ENCODE measurements at regions not wholly inside any gene's neighbourhood (a gene's known extent, or its start where the extent isn't known, plus 50 kb on each side); places are given as distances from the start of the nearest gene placed in this dataset.
A peak's percentile ranks its signal among the peaks of the same experiment; 100 is the strongest.

DNA sequence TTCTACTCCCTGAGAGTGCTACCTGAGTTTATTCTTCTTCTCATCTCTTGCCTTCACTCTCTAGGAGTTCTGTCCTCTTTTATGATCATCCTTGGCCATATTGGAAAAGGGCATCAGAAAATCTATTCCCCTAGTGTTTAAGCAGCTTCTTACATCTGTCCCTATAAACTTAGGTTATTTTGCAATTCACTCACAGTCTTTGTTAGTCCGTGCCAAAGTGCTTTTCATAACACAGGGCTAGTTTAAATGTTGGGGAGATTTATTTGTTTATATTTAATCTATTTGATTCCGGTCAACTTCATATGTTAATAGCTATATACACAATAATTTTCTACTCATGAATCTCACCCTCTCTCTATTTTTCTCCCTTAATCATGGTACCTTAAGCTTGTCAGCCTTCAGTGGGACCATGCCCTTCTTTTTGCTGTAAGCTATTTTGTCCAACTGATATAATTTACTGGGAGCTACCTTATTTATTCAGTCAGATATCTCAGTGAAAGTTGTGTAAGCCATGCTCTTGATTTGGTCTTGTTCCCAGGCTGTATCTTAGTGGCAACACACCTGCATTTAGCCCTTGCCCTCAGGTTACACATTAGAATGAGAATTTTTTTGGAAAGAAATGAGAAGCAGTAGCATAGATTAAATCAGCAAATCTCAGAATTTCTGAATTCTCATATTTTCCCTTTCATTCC, 106.3 kb upstream of the SMYD2 start:
- TF ChIP-seq, protein P1, sequence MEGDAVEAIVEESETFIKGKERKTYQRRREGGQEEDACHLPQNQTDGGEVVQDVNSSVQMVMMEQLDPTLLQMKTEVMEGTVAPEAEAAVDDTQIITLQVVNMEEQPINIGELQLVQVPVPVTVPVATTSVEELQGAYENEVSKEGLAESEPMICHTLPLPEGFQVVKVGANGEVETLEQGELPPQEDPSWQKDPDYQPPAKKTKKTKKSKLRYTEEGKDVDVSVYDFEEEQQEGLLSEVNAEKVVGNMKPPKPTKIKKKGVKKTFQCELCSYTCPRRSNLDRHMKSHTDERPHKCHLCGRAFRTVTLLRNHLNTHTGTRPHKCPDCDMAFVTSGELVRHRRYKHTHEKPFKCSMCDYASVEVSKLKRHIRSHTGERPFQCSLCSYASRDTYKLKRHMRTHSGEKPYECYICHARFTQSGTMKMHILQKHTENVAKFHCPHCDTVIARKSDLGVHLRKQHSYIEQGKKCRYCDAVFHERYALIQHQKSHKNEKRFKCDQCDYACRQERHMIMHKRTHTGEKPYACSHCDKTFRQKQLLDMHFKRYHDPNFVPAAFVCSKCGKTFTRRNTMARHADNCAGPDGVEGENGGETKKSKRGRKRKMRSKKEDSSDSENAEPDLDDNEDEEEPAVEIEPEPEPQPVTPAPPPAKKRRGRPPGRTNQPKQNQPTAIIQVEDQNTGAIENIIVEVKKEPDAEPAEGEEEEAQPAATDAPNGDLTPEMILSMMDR (IDR thresholded peaks at IDR 0.05; ENCODE audit: low read depth, low read length) = no peak
- TF ChIP-seq POLR2A (IDR thresholded peaks at IDR 0.05; ENCODE audit: extremely low read depth, insufficient read length) = no peak
- TF ChIP-seq MYC (IDR thresholded peaks at IDR 0.05; ENCODE audit: low read depth, low read length) = no peak
- TF ChIP-seq, protein P2, sequence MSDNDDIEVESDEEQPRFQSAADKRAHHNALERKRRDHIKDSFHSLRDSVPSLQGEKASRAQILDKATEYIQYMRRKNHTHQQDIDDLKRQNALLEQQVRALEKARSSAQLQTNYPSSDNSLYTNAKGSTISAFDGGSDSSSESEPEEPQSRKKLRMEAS (IDR thresholded peaks at IDR 0.05; ENCODE audit: low read depth, low read length) = no peak
- no peak for DNase-seq (ENCODE audit: low read depth)
- H3K4me3 ChIP-seq (ENCODE audit: low read depth, low read length) = no peak overlapping the region

DNA sequence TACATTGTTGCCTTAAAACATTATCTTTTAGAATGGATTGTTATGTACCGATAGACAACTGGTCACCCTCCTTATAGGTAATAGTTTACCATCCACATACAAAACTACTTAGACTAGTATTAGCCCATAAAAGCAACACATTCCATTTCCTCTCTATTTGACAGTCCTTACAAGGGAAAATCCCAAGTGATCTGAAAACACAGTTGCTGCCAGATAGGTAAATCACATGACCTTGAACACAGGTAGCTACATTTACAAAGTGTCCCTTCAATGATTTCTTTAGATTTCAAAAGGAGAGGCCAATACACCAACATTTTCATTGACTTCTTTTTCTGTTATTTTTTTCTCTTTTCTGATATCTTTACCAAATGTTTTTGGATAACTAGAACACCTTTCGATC, 102.9 kb upstream of the SMYD2 start:
- no peak overlapping the region for H3K4me3 ChIP-seq (ENCODE audit: low read depth, low read length)
- TF ChIP-seq, protein P1 (IDR thresholded peaks at IDR 0.05; ENCODE audit: low read depth, low read length) = no peak
- TF ChIP-seq, protein P2 (IDR thresholded peaks at IDR 0.05; ENCODE audit: low read depth, low read length) = no peak
- no peak for DNase-seq (ENCODE audit: low read depth)

DNA sequence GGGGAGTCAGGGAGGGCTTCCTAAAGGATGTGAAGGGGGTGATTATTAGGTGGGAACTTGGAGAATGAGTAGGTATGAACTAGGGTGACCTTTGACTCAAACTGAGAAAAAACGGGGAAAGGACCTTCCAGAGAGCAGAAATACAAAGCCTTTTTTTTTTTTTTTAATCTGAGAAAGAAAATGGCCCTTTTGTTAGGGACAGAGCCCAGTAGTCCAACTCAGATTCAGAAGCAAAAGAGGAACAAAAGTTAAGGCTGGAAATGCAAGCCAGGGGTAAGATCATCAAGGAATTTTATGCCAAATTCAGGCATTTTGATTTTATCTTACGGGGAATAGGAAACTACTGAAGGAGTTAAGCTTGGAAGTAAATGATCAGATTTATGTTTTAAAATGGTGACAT, 96.0 kb upstream of the SMYD2 start:
- DNase-seq (ENCODE audit: low read depth) = no peak
- no peak overlapping the region for H3K4me3 ChIP-seq (ENCODE audit: low read depth, low read length)
- TF ChIP-seq POLR2A (IDR thresholded peaks at IDR 0.05; ENCODE audit: extremely low read depth, insufficient read length) = no peak
- TF ChIP-seq, protein P1 (IDR thresholded peaks at IDR 0.05; ENCODE audit: low read depth, low read length) = no peak
- TF ChIP-seq, protein P2 (IDR thresholded peaks at IDR 0.05; ENCODE audit: low read depth, low read length) = no peak

DNA sequence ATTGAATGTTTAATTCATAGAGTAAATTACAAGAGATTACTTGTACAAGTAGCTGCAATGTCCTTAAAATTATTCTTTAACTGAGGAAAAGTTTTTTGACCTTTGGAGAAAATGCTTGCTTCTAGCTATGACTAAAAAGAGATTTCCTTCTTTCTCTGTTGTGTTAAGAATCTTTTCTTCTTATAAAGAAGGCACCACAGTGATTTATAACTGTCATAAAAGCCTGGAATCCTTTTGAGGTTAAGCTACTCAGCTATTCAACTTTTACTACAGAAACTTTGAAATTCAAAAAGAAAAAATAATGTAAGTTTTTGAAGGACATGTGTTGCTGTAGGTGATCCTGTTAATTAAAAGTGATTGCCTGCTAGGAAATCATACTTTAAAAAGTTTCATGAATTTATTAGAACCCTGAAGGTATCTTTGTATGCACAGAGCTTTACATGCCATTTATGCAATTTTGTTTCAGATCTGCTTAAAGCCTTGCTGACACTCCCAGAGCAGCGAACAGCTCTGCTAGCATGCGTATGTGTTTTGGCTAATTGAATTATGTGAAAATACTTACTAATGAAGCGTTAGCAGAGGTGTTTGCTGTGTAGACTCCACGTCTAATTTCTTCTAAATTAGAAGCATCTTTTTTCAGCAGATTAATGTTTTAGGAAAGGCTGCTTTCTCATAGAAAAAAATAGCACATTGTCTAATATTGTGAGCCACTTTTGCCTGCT, 94.7 kb upstream of the SMYD2 start:
- no peak overlapping the region for H3K4me3 ChIP-seq (ENCODE audit: low read depth, low read length)
- DNase-seq (ENCODE audit: low read depth) = no peak
- TF ChIP-seq POLR2A (IDR thresholded peaks at IDR 0.05; ENCODE audit: extremely low read depth, insufficient read length) (no peak), MYC (IDR thresholded peaks at IDR 0.05; ENCODE audit: low read depth, low read length) (no peak)
- TF ChIP-seq, protein P2 (IDR thresholded peaks at IDR 0.05; ENCODE audit: low read depth, low read length) = no peak
- TF ChIP-seq, protein P1 (IDR thresholded peaks at IDR 0.05; ENCODE audit: low read depth, low read length) = no peak

DNA sequence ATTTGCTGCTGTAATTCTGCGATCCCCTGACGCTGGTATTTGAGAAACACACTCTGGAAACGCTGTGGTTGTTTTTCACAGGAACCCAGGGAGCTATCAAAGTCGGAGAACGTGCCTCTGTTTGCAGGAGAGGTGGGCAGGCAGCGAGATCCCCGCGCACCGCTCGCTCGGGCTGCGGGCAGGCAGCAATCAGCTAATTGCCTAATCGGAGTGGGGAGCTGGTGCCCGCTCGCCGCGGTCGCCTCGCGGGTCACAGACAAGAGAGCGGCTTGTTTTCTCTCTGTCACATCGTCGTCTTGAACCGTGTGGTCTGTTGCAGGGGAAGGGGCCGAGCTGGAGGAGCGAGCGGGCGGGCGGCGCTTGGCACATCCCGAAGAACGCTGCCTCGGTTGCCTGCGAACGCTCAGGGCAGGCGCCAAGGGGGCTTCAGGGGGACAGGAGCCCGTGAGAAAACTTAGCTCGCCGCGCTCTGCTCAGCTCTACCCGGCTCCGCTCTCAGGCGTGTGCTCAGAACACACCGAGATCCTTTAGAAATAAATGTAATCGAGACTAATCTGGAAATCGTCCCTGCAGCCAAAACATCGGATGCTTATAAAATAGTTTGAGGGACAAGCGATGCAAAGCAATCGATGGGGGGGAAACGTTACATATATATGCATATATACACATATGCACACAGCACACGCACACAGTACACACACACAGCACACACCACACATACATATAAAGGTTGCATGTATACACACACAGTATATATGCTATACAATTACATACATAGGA, 93.6 kb upstream of the SMYD2 start:
- peak; percentile 2 for DNase-seq (ENCODE audit: low read depth)
- H3K4me3 ChIP-seq (ENCODE audit: low read depth, low read length) = no peak overlapping the region
- TF ChIP-seq POLR2A (IDR thresholded peaks at IDR 0.05; ENCODE audit: extremely low read depth, insufficient read length) = no peak
- no peak for TF ChIP-seq MYC (IDR thresholded peaks at IDR 0.05; ENCODE audit: low read depth, low read length)
- TF ChIP-seq, protein P2 (IDR thresholded peaks at IDR 0.05; ENCODE audit: low read depth, low read length) = no peak
- TF ChIP-seq, protein P1 (IDR thresholded peaks at IDR 0.05; ENCODE audit: low read depth, low read length) = no peak

Measured in NB4 (cell line).